ENCODE measurements at regions not wholly inside any gene's neighbourhood (a gene's known extent, or its start where the extent isn't known, plus 50 kb on each side); places are given as distances from the start of the nearest gene placed in this dataset.

GRCh38 chr3:94862703-94863102, 799.8 kb downstream of the NSUN3 start:
- no peak overlapping the region for H3K27ac Mint-ChIP-seq
- peaks cover 0 to 20% (median 2%) of the 10 kb centered on the region in 3 donors for H3K36me3 Mint-ChIP-seq
- POLR2A ChIA-PET = no interaction called here
- H3K27me3 Mint-ChIP-seq = no peaks in the 10 kb centered on the region
- H3K4me1 Mint-ChIP-seq = no peaks in the 10 kb centered on the region
- DNase-seq = no peak
- ATAC-seq = no peak
- no peak overlapping the region for H3K4me3 Mint-ChIP-seq
- H3K9me3 Mint-ChIP-seq = peaks cover 0 to 72% (median 27%) of the 10 kb centered on the region in 9 donors

GRCh38 chr3:94869059-94869547, 806.2 kb downstream of the NSUN3 start:
- POLR2A ChIA-PET = no interaction called here
- DNase-seq (no peak), ATAC-seq (no peak)
- H3K27me3 Mint-ChIP-seq = no peaks in the 10 kb centered on the region
- no peak overlapping the region for H3K27ac Mint-ChIP-seq
- H3K36me3 Mint-ChIP-seq = no peaks in the 10 kb centered on the region
- H3K4me1 Mint-ChIP-seq = no peaks in the 10 kb centered on the region
- H3K9me3 Mint-ChIP-seq = peaks cover 0 to 24% (median 10%) of the 10 kb centered on the region in 9 donors
- no peak overlapping the region for H3K4me3 Mint-ChIP-seq

GRCh38 chr3:94873751-94874150, 810.9 kb downstream of the NSUN3 start:
- H3K27me3 Mint-ChIP-seq = no peaks in the 10 kb centered on the region
- no peaks in the 10 kb centered on the region for H3K36me3 Mint-ChIP-seq
- ATAC-seq (no peak), DNase-seq (no peak)
- H3K4me3 Mint-ChIP-seq = no peak overlapping the region
- H3K4me1 Mint-ChIP-seq = no peaks in the 10 kb centered on the region
- H3K27ac Mint-ChIP-seq = no peak overlapping the region
- POLR2A ChIA-PET = no interaction called here
- peaks cover 0 to 10% (median 0%) of the 10 kb centered on the region in 9 donors for H3K9me3 Mint-ChIP-seq

- Mint-ChIP-seq H3K4me1 (no peaks in the 10 kb centered on the region), H3K4me3 (no peak overlapping the region), H3K27me3 (no peaks in the 10 kb centered on the region), H3K27ac (no peak overlapping the region), H3K9me3 (peaks cover 0 to 10% (median 1%) of the 10 kb centered on the region in 9 donors), H3K36me3 (no peaks in the 10 kb centered on the region)
- POLR2A ChIA-PET = no interaction called here
- ATAC-seq (no peak), DNase-seq (no peak)
Observed at GRCh38 chr3:94875149-94875548, 812.3 kb downstream of the NSUN3 start.

GRCh38 chr3:94887065-94887464, 824.2 kb downstream of the NSUN3 start:
- H3K9me3 Mint-ChIP-seq = peaks cover 0 to 21% (median 4%) of the 10 kb centered on the region in 9 donors
- no peak overlapping the region for H3K27ac Mint-ChIP-seq
- no peaks in the 10 kb centered on the region for H3K27me3 Mint-ChIP-seq
- POLR2A ChIA-PET = no interaction called here
- ATAC-seq = no peak
- H3K4me1 Mint-ChIP-seq = no peaks in the 10 kb centered on the region
- H3K4me3 Mint-ChIP-seq = no peak overlapping the region
- H3K36me3 Mint-ChIP-seq = no peaks in the 10 kb centered on the region
- DNase-seq = no peak

- Mint-ChIP-seq H3K9me3 (peaks cover 0 to 20% (median 0%) of the 10 kb centered on the region in 9 donors), H3K27ac (no peak overlapping the region), H3K4me1 (no peaks in the 10 kb centered on the region), H3K27me3 (no peaks in the 10 kb centered on the region), H3K4me3 (no peak overlapping the region), H3K36me3 (no peaks in the 10 kb centered on the region)
- DNase-seq (no peak), ATAC-seq (no peak)
- POLR2A ChIA-PET = no interaction called here
Observed at GRCh38 chr3:94896994-94897393, 834.1 kb downstream of the NSUN3 start.

GRCh38 chr3:94904156-94904674, 841.4 kb downstream of the NSUN3 start:
- POLR2A ChIA-PET = no interaction called here
- Mint-ChIP-seq H3K9me3 (peaks cover 0 to 7% (median under 1%) of the 10 kb centered on the region in 9 donors), H3K4me1 (no peaks in the 10 kb centered on the region), H3K27ac (no peak overlapping the region), H3K4me3 (no peak overlapping the region), H3K36me3 (no peaks in the 10 kb centered on the region), H3K27me3 (no peaks in the 10 kb centered on the region)
- DNase-seq (no peak), ATAC-seq (no peak)

GRCh38 chr3:94909726-94910125, 846.9 kb downstream of the NSUN3 start:
- POLR2A ChIA-PET = no interaction called here
- Mint-ChIP-seq H3K27ac (no peak overlapping the region), H3K9me3 (peaks cover 0 to 14% (median 4%) of the 10 kb centered on the region in 9 donors), H3K4me3 (no peak overlapping the region), H3K27me3 (no peaks in the 10 kb centered on the region), H3K4me1 (no peaks in the 10 kb centered on the region), H3K36me3 (no peaks in the 10 kb centered on the region)
- DNase-seq (no peak), ATAC-seq (no peak)

- H3K4me3 Mint-ChIP-seq = no peak overlapping the region
- H3K27ac Mint-ChIP-seq = no peak overlapping the region
- H3K27me3 Mint-ChIP-seq = no peaks in the 10 kb centered on the region
- peaks cover 0 to 11% (median 7%) of the 10 kb centered on the region in 9 donors for H3K9me3 Mint-ChIP-seq
- DNase-seq (no peak), ATAC-seq (no peak)
- H3K36me3 Mint-ChIP-seq = no peaks in the 10 kb centered on the region
- POLR2A ChIA-PET = no interaction called here
- no peaks in the 10 kb centered on the region for H3K4me1 Mint-ChIP-seq
Observed at GRCh38 chr3:94912656-94913055, 849.8 kb downstream of the NSUN3 start.

- POLR2A ChIA-PET = no interaction called here
- H3K9me3 Mint-ChIP-seq = peaks cover 0 to 17% (median 7%) of the 10 kb centered on the region in 9 donors
- DNase-seq (no peak), ATAC-seq (no peak)
- H3K27ac Mint-ChIP-seq = no peak overlapping the region
- H3K4me3 Mint-ChIP-seq = no peak overlapping the region
- H3K4me1 Mint-ChIP-seq = no peaks in the 10 kb centered on the region
- no peaks in the 10 kb centered on the region for H3K27me3 Mint-ChIP-seq
- H3K36me3 Mint-ChIP-seq = no peaks in the 10 kb centered on the region
Observed at GRCh38 chr3:94927175-94927574, 864.3 kb downstream of the NSUN3 start.

GRCh38 chr3:94928921-94929320, 866.1 kb downstream of the NSUN3 start:
- no peak overlapping the region for H3K27ac Mint-ChIP-seq
- no peak overlapping the region for H3K4me3 Mint-ChIP-seq
- H3K9me3 Mint-ChIP-seq = peaks cover 0 to 13% (median 6%) of the 10 kb centered on the region in 9 donors
- H3K36me3 Mint-ChIP-seq = no peaks in the 10 kb centered on the region
- no peak for DNase-seq
- no peaks in the 10 kb centered on the region for H3K27me3 Mint-ChIP-seq
- H3K4me1 Mint-ChIP-seq = no peaks in the 10 kb centered on the region
- no peak for ATAC-seq
- POLR2A ChIA-PET = no interaction called here

- H3K9me3 Mint-ChIP-seq = peaks cover 0 to 46% (median 12%) of the 10 kb centered on the region in 9 donors
- H3K4me1 Mint-ChIP-seq = no peaks in the 10 kb centered on the region
- H3K27ac Mint-ChIP-seq = no peak overlapping the region
- H3K27me3 Mint-ChIP-seq = no peaks in the 10 kb centered on the region
- H3K36me3 Mint-ChIP-seq = peaks cover 0 to 5% (median 0%) of the 10 kb centered on the region in 3 donors
- ATAC-seq = no peak
- POLR2A ChIA-PET = no interaction called here
- no peak for DNase-seq
- H3K4me3 Mint-ChIP-seq = no peak overlapping the region
Observed at GRCh38 chr3:94935738-94936580, 873.1 kb downstream of the NSUN3 start.

GRCh38 chr3:94937980-94938379, 875.1 kb downstream of the NSUN3 start:
- no peaks in the 10 kb centered on the region for H3K4me1 Mint-ChIP-seq
- H3K36me3 Mint-ChIP-seq = peaks cover 0 to 5% (median 0%) of the 10 kb centered on the region in 3 donors
- no peaks in the 10 kb centered on the region for H3K27me3 Mint-ChIP-seq
- no peak overlapping the region for H3K27ac Mint-ChIP-seq
- peaks cover 0 to 50% (median 17%) of the 10 kb centered on the region in 9 donors for H3K9me3 Mint-ChIP-seq
- POLR2A ChIA-PET = no interaction called here
- no peak overlapping the region for H3K4me3 Mint-ChIP-seq
- ATAC-seq (no peak), DNase-seq (peak in 2 of 10 donors; percentile 7 to 51)
